WTC11 (cell line): ENCODE measurements at regions not wholly inside any gene's neighbourhood (a gene's known extent, or its start where the extent isn't known, plus 50 kb on each side); places are given as distances from the start of the nearest gene placed in this dataset.

Experiments
- AFF4 ChIP-seq: sonication (generic); formaldehyde crosslinking; IDR thresholded peaks from 2 replicates; pipeline ENCODE4 v1.8.1; 2023; ENCODE audit warnings: mild to moderate bottlenecking, missing genetic modification reagents, borderline replicate concordance
- ATF3 ChIP-seq: sonication (generic); formaldehyde crosslinking; conservative IDR thresholded peaks from 2 replicates; pipeline ENCODE4 v1.8.1; 2022; ENCODE audit warnings: mild to moderate bottlenecking, missing genetic modification reagents
- CTCF ChIP-seq: fragments of 200-600 bp; IDR thresholded peaks from 2 replicates; pipeline ENCODE4 v1.8.0; 2022; ENCODE audit warnings: antibody characterized with exemption
- ELF4 ChIP-seq: sonication (generic); formaldehyde crosslinking; IDR thresholded peaks from 2 replicates; pipeline ENCODE4 v1.8.1; 2022; ENCODE audit warnings: low read depth, mild to moderate bottlenecking, moderate library complexity, missing genetic modification reagents
- ETV6 ChIP-seq: sonication (generic); formaldehyde crosslinking; IDR thresholded peaks from 2 replicates; pipeline ENCODE4 v1.8.1; 2022; ENCODE audit warnings: mild to moderate bottlenecking, missing genetic modification reagents
- FOXK1 ChIP-seq: sonication (generic); formaldehyde crosslinking; IDR thresholded peaks from 2 replicates; pipeline ENCODE4 v1.8.0; 2022; ENCODE audit warnings: mild to moderate bottlenecking, moderate library complexity, missing genetic modification reagents
- GABPB1 ChIP-seq: sonication (generic); formaldehyde crosslinking; IDR thresholded peaks from 2 replicates; pipeline ENCODE4 v1.8.1; 2023; ENCODE audit warnings: mild to moderate bottlenecking, missing genetic modification reagents
- KAT7 ChIP-seq: sonication (generic); formaldehyde crosslinking; IDR thresholded peaks from 2 replicates; pipeline ENCODE4 v1.8.1; 2023; ENCODE audit warnings: missing genetic modification reagents, mild to moderate bottlenecking, borderline replicate concordance
- RORB ChIP-seq: fragments of 250-450 bp; sonication (Bioruptor Pico); IDR thresholded peaks from 2 replicates; pipeline ENCODE4 v1.9.0; 2021; ENCODE audit warnings: mild to moderate bottlenecking
- USF2 ChIP-seq: sonication (generic); formaldehyde crosslinking; IDR thresholded peaks from 2 replicates; pipeline ENCODE4 v1.8.1; 2023; ENCODE audit warnings: mild to moderate bottlenecking, missing genetic modification reagents, moderate library complexity
- ZNF121 ChIP-seq: sonication (generic); formaldehyde crosslinking; IDR thresholded peaks from 2 replicates; pipeline ENCODE4 v1.8.0; 2023; ENCODE audit warnings: missing genetic modification reagents
- TF ChIP-seq, protein P1 (sequence below): sonication (generic); formaldehyde crosslinking; IDR thresholded peaks from 2 replicates; pipeline ENCODE4 v1.8.1; 2022; ENCODE audit warnings: low read depth, missing genetic modification reagents, borderline replicate concordance

- no peak for TF ChIP-seq CTCF
- TF ChIP-seq RORB (CRISPR knock-in tag) = no peak
- TF ChIP-seq, protein P1, sequence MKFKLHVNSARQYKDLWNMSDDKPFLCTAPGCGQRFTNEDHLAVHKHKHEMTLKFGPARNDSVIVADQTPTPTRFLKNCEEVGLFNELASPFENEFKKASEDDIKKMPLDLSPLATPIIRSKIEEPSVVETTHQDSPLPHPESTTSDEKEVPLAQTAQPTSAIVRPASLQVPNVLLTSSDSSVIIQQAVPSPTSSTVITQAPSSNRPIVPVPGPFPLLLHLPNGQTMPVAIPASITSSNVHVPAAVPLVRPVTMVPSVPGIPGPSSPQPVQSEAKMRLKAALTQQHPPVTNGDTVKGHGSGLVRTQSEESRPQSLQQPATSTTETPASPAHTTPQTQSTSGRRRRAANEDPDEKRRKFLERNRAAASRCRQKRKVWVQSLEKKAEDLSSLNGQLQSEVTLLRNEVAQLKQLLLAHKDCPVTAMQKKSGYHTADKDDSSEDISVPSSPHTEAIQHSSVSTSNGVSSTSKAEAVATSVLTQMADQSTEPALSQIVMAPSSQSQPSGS (CRISPR knock-in tag) = no peak
- no peak for TF ChIP-seq ELF4 (CRISPR knock-in tag)
- no peak for TF ChIP-seq AFF4 (CRISPR knock-in tag)
- no peak for TF ChIP-seq ZNF121 (CRISPR knock-in tag)
- TF ChIP-seq FOXK1 (CRISPR knock-in tag) = no peak
- no peak for TF ChIP-seq ETV6 (CRISPR knock-in tag)
- no peak for TF ChIP-seq GABPB1 (CRISPR knock-in tag)
- no peak for TF ChIP-seq ATF3
- no peak for TF ChIP-seq USF2 (CRISPR knock-in tag)
- no peak for TF ChIP-seq KAT7 (CRISPR knock-in tag)
Measured at GRCh38 chr5:17898766-17899165, 264.5 kb downstream of the TAF11L14 start.
